ENCODE measurements at regions not wholly inside any gene's neighbourhood (a gene's known extent, or its start where the extent isn't known, plus 50 kb on each side); places are given as distances from the start of the nearest gene placed in this dataset.

GRCh38 chr1:61605607-61606321 lies 119.2 kb downstream of the TM2D1 start:
- H4K8ac ChIP-seq (ENCODE audit: extremely low read depth, insufficient read depth, low read length): no peak overlapping the region
- H3K4me3 ChIP-seq (ENCODE audit: extremely low read depth in 1 of 4, insufficient read depth in 2 of 4, low read depth in 3 of 4, low read length in 4 of 4): no peak overlapping the region
- H2BK120ac ChIP-seq (replicated peaks; ENCODE audit: low read depth, low read length): no peak overlapping the region
- H3K4ac ChIP-seq (replicated peaks; ENCODE audit: insufficient read length, low read depth, low read length): no peak overlapping the region
- H3K56ac ChIP-seq (replicated peaks; ENCODE audit: insufficient read length, low read depth, low read length): no peak overlapping the region
- H2BK20ac ChIP-seq (ENCODE audit: low read length): no peak overlapping the region
- H3K23ac ChIP-seq (ENCODE audit: insufficient read length): no peak overlapping the region
- H2AFZ ChIP-seq (ENCODE audit: low read length): no peak overlapping the region
- POLR2A ChIA-PET (ENCODE audit: partially characterized antibody): no interaction called here
- no peaks in the 10 kb centered on the region for H3K79me1 ChIP-seq (ENCODE audit: low read depth, low read length)
- FAIRE-seq (no peak), DNase-seq (ENCODE audit: low read depth in 1 of 2, low spot score in 2 of 2) (no peak)
- H3K36me3 ChIP-seq (ENCODE audit: control insufficient read depth in 2 of 4, insufficient read depth in 4 of 4, low read length in 3 of 4): no peaks in the 10 kb centered on the region
- no peak overlapping the region for H3K4me2 ChIP-seq (ENCODE audit: insufficient read depth in 1 of 2, low read depth in 2 of 2, low read length in 2 of 2)
- no peak overlapping the region for H2AK5ac ChIP-seq (ENCODE audit: low read depth, low read length)
- no peak overlapping the region for H2BK5ac ChIP-seq (ENCODE audit: low read depth, low read length)
- WGBS, 2 experiments (ENCODE audit: extremely low coverage in 1 of 2, insufficient coverage in 1 of 2, insufficient read length in 1 of 2, insufficient replicate concordance in 2 of 2, low coverage in 1 of 2, low lambda C conversion rate in 2 of 2, missing lambda C conversion rate in 1 of 2): 92% methylated on average over 4 of the region's 4 CpGs; no CpG with 5 or more reads in 1 of the 2 experiments
- H3K18ac ChIP-seq (ENCODE audit: extremely low read depth, low read length): no peak overlapping the region
- TF ChIP-seq USF2 (IDR thresholded peaks at IDR 0.05; ENCODE audit: low read length) (no peak), RNF2 (IDR thresholded peaks at IDR 0.05; ENCODE audit: borderline replicate concordance, low read depth, low read length, missing control alignments, poor library complexity, severe bottlenecking) (no peak), NRF1 (IDR thresholded peaks at IDR 0.05; ENCODE audit: low read depth, low read length) (no peak), SUZ12 (IDR thresholded peaks at IDR 0.05; ENCODE audit: low read length) (no peak), RAD21 (IDR thresholded peaks at IDR 0.05 in 1 of 2, conservative IDR thresholded peaks at IDR 0.05 in 1 of 2; ENCODE audit: low read depth in 2 of 2, low read length in 2 of 2) (no peak), SP4 (IDR thresholded peaks at IDR 0.05; ENCODE audit: low read length) (no peak), RBBP5 (IDR thresholded peaks at IDR 0.05; ENCODE audit: borderline replicate concordance, low read depth, low read length) (no peak), CTCF (IDR thresholded peaks at IDR 0.05; ENCODE audit: control extremely low read depth in 1 of 3, insufficient read depth in 1 of 3, low read depth in 1 of 3, low read length in 3 of 3) (no peak), SIX5 (IDR thresholded peaks at IDR 0.05; ENCODE audit: low read depth, low read length) (no peak)
- H3K23me2 ChIP-seq (ENCODE audit: low read depth, low read length): no peaks in the 10 kb centered on the region
- no peak overlapping the region for H2BK15ac ChIP-seq (ENCODE audit: low read length)
- no peak overlapping the region for H4K91ac ChIP-seq (replicated peaks; ENCODE audit: insufficient read length, low read length)
- no peak overlapping the region for H3K14ac ChIP-seq (ENCODE audit: insufficient read length)
- no peak overlapping the region for H3K27ac ChIP-seq (ENCODE audit: low read depth, low read length)
- H3K4me1 ChIP-seq (replicated peaks in 1 of 4; ENCODE audit: control insufficient read depth in 3 of 4, insufficient read depth in 4 of 4, low read length in 3 of 4): peaks cover 0 to 8% (median 0%) of the 10 kb centered on the region in 4 experiments; a peak in 2 of 7 replicates
- H3K79me2 ChIP-seq (ENCODE audit: control insufficient read depth in 1 of 2, insufficient read depth in 2 of 2, low read length in 2 of 2): no peaks in the 10 kb centered on the region
- no peak overlapping the region for H3K9ac ChIP-seq (replicated peaks in 1 of 4; ENCODE audit: extremely low read depth in 1 of 4, low read depth in 3 of 4, low read length in 3 of 4)
- no peaks in the 10 kb centered on the region for H3K9me3 ChIP-seq (ENCODE audit: insufficient read depth in 2 of 2, low read depth in 1 of 2, low read length in 1 of 2)
- H4K5ac ChIP-seq (ENCODE audit: insufficient read length, low read depth, low read length): no peak overlapping the region
- H4K20me1 ChIP-seq (replicated peaks in 1 of 2; ENCODE audit: control insufficient read depth in 1 of 2, insufficient read depth in 2 of 2, low read length in 2 of 2): no peaks in the 10 kb centered on the region
- H3K27me3 ChIP-seq (replicated peaks in 1 of 4; ENCODE audit: control insufficient read depth in 3 of 4, extremely low read depth in 1 of 4, insufficient read depth in 3 of 4, low read length in 3 of 4): no peaks in the 10 kb centered on the region
- H2BK12ac ChIP-seq (ENCODE audit: low read depth, low read length): no peak overlapping the region
- CTCF ChIA-PET (ENCODE audit: partially characterized antibody): interaction anchor here (1.7 kb wide), 1 partner anchor 15 kb away, joined by 3 read pairs; no protein-coding TSS in a partner anchor
